ENCODE measurements at regions not wholly inside any gene's neighbourhood (a gene's known extent, or its start where the extent isn't known, plus 50 kb on each side); places are given as distances from the start of the nearest gene placed in this dataset.

DNA sequence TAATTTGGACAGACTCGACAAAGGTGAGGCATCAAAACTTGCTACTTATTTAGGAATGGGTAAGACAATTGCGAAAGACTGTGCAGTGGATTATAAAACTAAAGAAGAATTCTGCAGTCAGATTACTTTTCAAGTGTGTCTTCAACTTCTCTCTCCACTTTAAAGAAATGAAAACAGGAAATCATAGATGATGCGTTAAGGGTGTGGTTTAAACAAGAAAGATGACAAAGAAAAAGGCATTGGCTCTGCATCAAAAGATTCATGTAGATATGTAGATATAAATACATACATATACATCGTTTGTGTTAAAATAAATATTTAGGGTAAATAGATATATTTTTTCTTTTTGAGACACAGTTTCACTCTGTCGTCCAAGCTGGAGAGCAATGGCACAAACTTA is 74.6 kb upstream of the PARP11 start:
- Histone ChIP-seq H2AFZ (ENCODE audit: low read length) (no peak overlapping the region), H3K79me2 (ENCODE audit: insufficient read depth, low read length) (no peaks in the 10 kb centered on the region), H3K36me3 (ENCODE audit: insufficient read depth, low read length) (no peaks in the 10 kb centered on the region), H3F3A (ENCODE audit: insufficient read depth, low read length) (no peaks in the 10 kb centered on the region), H3K9me2 (ENCODE audit: low read depth, low read length) (no peaks in the 10 kb centered on the region), H3K27me3 (ENCODE audit: insufficient read depth, low read length) (no peaks in the 10 kb centered on the region), H3K27ac (ENCODE audit: low read depth, low read length, poor library complexity, severe bottlenecking) (no peak overlapping the region), H3K9ac (ENCODE audit: low read length) (no peak overlapping the region), H3K4me3 (ENCODE audit: low read depth, low read length, poor library complexity, severe bottlenecking) (no peak overlapping the region), H3K4me1 (ENCODE audit: insufficient read depth, low read length, severe bottlenecking) (no peaks in the 10 kb centered on the region), H3K4me2 (ENCODE audit: low read length) (no peak overlapping the region), H3K9me3 (ENCODE audit: low read length) (no peaks in the 10 kb centered on the region), H4K20me1 (ENCODE audit: insufficient read depth, low read length) (no peaks in the 10 kb centered on the region)
- TF ChIP-seq, protein P1, sequence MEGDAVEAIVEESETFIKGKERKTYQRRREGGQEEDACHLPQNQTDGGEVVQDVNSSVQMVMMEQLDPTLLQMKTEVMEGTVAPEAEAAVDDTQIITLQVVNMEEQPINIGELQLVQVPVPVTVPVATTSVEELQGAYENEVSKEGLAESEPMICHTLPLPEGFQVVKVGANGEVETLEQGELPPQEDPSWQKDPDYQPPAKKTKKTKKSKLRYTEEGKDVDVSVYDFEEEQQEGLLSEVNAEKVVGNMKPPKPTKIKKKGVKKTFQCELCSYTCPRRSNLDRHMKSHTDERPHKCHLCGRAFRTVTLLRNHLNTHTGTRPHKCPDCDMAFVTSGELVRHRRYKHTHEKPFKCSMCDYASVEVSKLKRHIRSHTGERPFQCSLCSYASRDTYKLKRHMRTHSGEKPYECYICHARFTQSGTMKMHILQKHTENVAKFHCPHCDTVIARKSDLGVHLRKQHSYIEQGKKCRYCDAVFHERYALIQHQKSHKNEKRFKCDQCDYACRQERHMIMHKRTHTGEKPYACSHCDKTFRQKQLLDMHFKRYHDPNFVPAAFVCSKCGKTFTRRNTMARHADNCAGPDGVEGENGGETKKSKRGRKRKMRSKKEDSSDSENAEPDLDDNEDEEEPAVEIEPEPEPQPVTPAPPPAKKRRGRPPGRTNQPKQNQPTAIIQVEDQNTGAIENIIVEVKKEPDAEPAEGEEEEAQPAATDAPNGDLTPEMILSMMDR (IDR thresholded peaks at IDR 0.05; ENCODE audit: low read length): no peak
- no peak for TF ChIP-seq EZH2 (IDR thresholded peaks at IDR 0.05; ENCODE audit: borderline replicate concordance, low read length)

DNA sequence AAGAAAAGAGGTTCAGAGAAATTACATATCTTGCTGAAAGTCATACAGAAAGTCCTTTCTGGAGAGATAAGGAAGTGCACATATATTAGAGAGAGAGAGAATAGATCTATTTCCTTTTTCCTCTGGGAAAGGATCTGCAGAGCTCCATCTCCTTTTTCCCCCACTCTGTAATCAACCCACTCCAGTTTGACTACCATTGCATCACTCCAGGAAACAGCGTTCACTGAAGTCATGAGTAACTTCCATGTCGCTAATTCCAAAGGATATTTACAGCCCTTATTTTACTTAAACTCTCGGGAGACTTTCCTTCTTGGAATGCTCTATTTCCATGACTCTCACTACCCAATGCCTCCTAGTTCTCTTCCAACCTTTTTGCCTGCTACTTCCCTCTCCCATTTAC is 72.5 kb upstream of the PARP11 start:
- Histone ChIP-seq H3K27ac (ENCODE audit: low read depth, low read length, poor library complexity, severe bottlenecking) (no peak overlapping the region), H3K36me3 (ENCODE audit: insufficient read depth, low read length) (no peaks in the 10 kb centered on the region), H3K9me2 (ENCODE audit: low read depth, low read length) (no peaks in the 10 kb centered on the region), H3K4me2 (ENCODE audit: low read length) (no peak overlapping the region), H3K9ac (ENCODE audit: low read length) (no peak overlapping the region), H3K4me1 (ENCODE audit: insufficient read depth, low read length, severe bottlenecking) (no peaks in the 10 kb centered on the region), H3F3A (ENCODE audit: insufficient read depth, low read length) (no peaks in the 10 kb centered on the region), H3K79me2 (ENCODE audit: insufficient read depth, low read length) (no peaks in the 10 kb centered on the region), H3K27me3 (ENCODE audit: insufficient read depth, low read length) (no peaks in the 10 kb centered on the region), H2AFZ (ENCODE audit: low read length) (no peak overlapping the region), H3K4me3 (ENCODE audit: low read depth, low read length, poor library complexity, severe bottlenecking) (no peak overlapping the region), H4K20me1 (ENCODE audit: insufficient read depth, low read length) (no peaks in the 10 kb centered on the region), H3K9me3 (ENCODE audit: low read length) (no peaks in the 10 kb centered on the region)
- TF ChIP-seq EZH2 (IDR thresholded peaks at IDR 0.05; ENCODE audit: borderline replicate concordance, low read length): no peak
- TF ChIP-seq, protein P1 (IDR thresholded peaks at IDR 0.05; ENCODE audit: low read length): no peak

DNA sequence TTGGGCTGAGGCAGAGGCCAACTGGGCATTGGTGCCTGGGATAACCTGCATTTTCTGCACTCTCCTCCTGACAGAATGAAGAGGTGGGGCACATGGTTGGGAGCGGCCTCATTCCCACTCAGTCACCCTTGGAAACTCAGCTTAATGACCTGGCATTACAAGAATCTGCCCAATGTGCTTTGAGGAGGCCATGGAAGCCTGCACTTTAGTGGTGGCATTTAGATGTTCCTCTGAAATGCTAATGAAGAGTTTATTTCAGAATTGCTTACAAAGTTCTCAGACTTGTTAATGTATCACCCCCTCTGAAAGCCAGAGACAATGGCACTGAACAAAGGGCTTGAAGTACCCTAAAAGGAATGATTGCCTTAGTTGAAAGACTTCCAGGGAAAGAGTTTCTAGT is 71.4 kb upstream of the PARP11 start:
- no peaks in the 10 kb centered on the region for H3F3A ChIP-seq (ENCODE audit: insufficient read depth, low read length)
- TF ChIP-seq EZH2 (IDR thresholded peaks at IDR 0.05; ENCODE audit: borderline replicate concordance, low read length): no peak
- TF ChIP-seq, protein P1 (IDR thresholded peaks at IDR 0.05; ENCODE audit: low read length): no peak
- no peak overlapping the region for H2AFZ ChIP-seq (ENCODE audit: low read length)
- no peak overlapping the region for H3K4me3 ChIP-seq (ENCODE audit: low read depth, low read length, poor library complexity, severe bottlenecking)
- no peaks in the 10 kb centered on the region for H3K36me3 ChIP-seq (ENCODE audit: insufficient read depth, low read length)
- H3K4me2 ChIP-seq (ENCODE audit: low read length): no peak overlapping the region
- no peaks in the 10 kb centered on the region for H3K9me3 ChIP-seq (ENCODE audit: low read length)
- no peaks in the 10 kb centered on the region for H3K79me2 ChIP-seq (ENCODE audit: insufficient read depth, low read length)
- no peak overlapping the region for H3K9ac ChIP-seq (ENCODE audit: low read length)
- no peaks in the 10 kb centered on the region for H4K20me1 ChIP-seq (ENCODE audit: insufficient read depth, low read length)
- H3K9me2 ChIP-seq (ENCODE audit: low read depth, low read length): no peaks in the 10 kb centered on the region
- no peak overlapping the region for H3K27ac ChIP-seq (ENCODE audit: low read depth, low read length, poor library complexity, severe bottlenecking)
- no peaks in the 10 kb centered on the region for H3K4me1 ChIP-seq (ENCODE audit: insufficient read depth, low read length, severe bottlenecking)
- H3K27me3 ChIP-seq (ENCODE audit: insufficient read depth, low read length): no peaks in the 10 kb centered on the region

Measured in OCI-LY1 (cell line).